ENCODE measurements at regions not wholly inside any gene's neighbourhood (a gene's known extent, or its start where the extent isn't known, plus 50 kb on each side); places are given as distances from the start of the nearest gene placed in this dataset.
A peak's percentile ranks its signal among the peaks of the same experiment; 100 is the strongest.

DNA sequence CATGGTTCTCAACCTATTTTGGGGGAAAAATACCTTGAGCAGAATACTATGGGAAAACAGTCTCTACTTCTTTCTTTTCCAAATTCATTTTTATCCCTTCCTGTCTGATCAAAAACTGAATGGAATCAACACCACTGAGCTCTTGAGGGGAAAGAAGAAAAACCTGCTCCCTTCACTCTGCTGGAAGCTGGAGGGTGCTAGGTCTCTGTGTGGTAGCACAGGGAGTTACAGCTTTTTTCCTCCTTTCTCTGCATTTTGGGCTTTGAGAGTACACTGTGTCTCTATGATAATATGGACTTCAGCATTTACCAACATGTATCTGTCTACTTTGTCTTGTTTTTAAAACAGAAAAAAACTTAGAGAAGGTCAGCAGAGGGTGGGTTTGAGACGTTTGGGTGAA, 417.2 kb upstream of the SYT1 start:
- Mint-ChIP-seq H3K27ac (no peak overlapping the region), H3K4me1 (no peaks in the 10 kb centered on the region), H3K36me3 (ENCODE audit: low read depth) (no peaks in the 10 kb centered on the region), H3K27me3 (no peaks in the 10 kb centered on the region), H3K9me3 (no peaks in the 10 kb centered on the region), H3K4me3 (no peak overlapping the region)
- intact Hi-C loops (cut with micrococcal nuclease), result no loop called here
- DNase-seq, result no peak

GRCh38 chr12:78448692-78449091, 415.9 kb upstream of the SYT1 start:
- no peak overlapping the region for H3K27ac Mint-ChIP-seq
- intact Hi-C loops (cut with micrococcal nuclease), result no loop called here
- H3K27me3 Mint-ChIP-seq, result no peaks in the 10 kb centered on the region
- DNase-seq, result no peak
- H3K4me3 Mint-ChIP-seq, result no peak overlapping the region
- H3K4me1 Mint-ChIP-seq, result no peaks in the 10 kb centered on the region
- H3K9me3 Mint-ChIP-seq, result no peaks in the 10 kb centered on the region
- no peaks in the 10 kb centered on the region for H3K36me3 Mint-ChIP-seq (ENCODE audit: low read depth)

- no peak overlapping the region for H3K27ac Mint-ChIP-seq
- H3K4me3 Mint-ChIP-seq, result no peak overlapping the region
- H3K4me1 Mint-ChIP-seq, result no peaks in the 10 kb centered on the region
- H3K27me3 Mint-ChIP-seq, result no peaks in the 10 kb centered on the region
- intact Hi-C loops (cut with micrococcal nuclease), result no loop called here
- no peak for DNase-seq
- H3K9me3 Mint-ChIP-seq, result no peaks in the 10 kb centered on the region
- no peaks in the 10 kb centered on the region for H3K36me3 Mint-ChIP-seq (ENCODE audit: low read depth)
These were observed 408.6 kb upstream of the SYT1 start for GRCh38 chr12:78455991-78456390.

DNA sequence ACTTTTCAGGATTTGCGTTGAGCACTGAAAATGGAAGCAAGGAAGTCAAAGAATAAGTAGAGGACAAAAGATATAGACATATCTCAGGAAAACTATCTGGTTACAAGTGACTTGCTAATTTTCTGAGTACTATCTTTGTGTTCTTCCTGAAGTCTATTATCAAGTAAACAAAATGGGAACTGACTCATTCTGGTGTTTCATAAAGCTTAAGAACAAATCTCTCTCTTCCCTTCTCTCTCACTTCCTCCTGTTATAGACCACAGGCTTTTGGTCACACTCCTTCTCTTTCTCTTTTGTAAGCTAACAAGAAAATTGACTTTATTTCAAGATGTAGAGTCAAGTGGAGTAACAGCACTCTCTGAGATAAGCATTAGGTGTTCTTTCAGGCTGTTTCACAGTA, 406.6 kb upstream of the SYT1 start:
- H3K4me3 Mint-ChIP-seq, result no peak overlapping the region
- H3K27me3 Mint-ChIP-seq, result no peaks in the 10 kb centered on the region
- no peak overlapping the region for H3K27ac Mint-ChIP-seq
- DNase-seq, result no peak
- intact Hi-C loops (cut with micrococcal nuclease), result no loop called here
- H3K9me3 Mint-ChIP-seq, result no peaks in the 10 kb centered on the region
- no peaks in the 10 kb centered on the region for H3K36me3 Mint-ChIP-seq (ENCODE audit: low read depth)
- H3K4me1 Mint-ChIP-seq, result no peaks in the 10 kb centered on the region

DNA sequence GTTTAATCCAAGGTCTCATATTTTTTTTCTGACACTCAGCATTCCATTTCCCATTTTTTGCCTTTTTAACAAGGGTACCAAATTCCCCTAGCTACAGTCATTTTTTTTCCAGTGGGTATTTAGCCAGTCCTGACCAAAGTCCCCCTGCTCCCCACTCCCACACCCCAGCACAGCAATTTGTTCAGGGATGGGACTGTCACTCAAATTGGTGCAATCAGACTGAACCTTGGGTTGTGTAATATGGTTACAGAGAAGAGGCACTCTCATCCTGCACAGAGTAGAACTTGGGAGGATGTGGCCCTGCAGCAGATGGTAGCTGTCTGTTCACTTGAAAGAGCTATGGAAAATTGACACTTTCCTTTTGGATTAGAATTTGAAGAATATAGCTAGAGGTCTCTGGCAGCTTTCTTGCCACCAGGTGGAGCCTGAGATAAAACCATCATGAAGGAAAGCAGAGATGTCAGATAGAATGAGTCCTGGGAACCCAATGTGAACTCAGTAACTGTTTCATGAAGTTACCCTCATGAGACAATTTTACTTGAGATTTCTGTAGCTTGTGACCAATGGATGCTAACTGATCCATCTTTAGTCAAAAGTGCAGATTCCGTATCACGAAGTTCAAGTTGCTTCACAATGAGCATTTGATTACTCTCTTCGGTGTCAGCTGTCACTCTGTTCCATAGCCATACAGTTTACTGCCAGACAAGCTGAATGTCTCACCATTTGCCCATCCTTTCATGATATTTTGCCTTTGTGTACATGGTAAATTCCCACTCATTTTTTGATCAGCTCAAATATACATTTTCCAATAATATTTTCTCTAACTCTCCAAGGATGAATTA, 394.0 kb upstream of the SYT1 start:
- no peaks in the 10 kb centered on the region for H3K4me1 Mint-ChIP-seq
- H3K36me3 Mint-ChIP-seq (ENCODE audit: low read depth), result no peaks in the 10 kb centered on the region
- no peaks in the 10 kb centered on the region for H3K9me3 Mint-ChIP-seq

GRCh38 chr12:78473136-78473535, 391.4 kb upstream of the SYT1 start:
- DNase-seq, result no peak
- Mint-ChIP-seq H3K4me1 (no peaks in the 10 kb centered on the region), H3K36me3 (ENCODE audit: low read depth) (no peaks in the 10 kb centered on the region), H3K27ac (no peak overlapping the region), H3K27me3 (no peaks in the 10 kb centered on the region), H3K9me3 (peaks cover 6% of the 10 kb centered on the region), H3K4me3 (no peak overlapping the region)
- intact Hi-C loops (cut with micrococcal nuclease), result no loop called here

More for the DNA sequence above, 394.0 kb upstream of the SYT1 start:
- no peak for DNase-seq
- Mint-ChIP-seq H3K4me3 (no peak overlapping the region), H3K27ac (no peak overlapping the region), H3K27me3 (no peaks in the 10 kb centered on the region)
- intact Hi-C loops (cut with micrococcal nuclease), result no loop called here

DNA sequence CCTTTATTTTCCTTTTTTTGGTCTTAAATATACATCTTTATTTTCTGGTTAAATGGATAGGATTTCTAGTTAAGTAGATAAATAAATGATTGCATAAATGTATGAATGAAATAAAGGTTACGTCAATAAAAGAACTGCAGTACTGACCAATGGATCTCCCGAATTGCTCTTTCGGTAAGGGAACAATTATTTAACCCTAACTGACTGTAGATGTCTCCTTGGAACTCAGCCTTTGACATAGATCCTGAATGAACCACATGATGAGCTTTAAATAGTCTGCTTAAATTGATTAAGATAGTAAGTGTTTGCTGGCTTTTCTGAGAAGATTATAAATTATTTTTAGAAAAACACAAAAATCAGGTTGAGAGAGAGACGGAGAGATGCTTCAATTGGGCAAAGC, 391.0 kb upstream of the SYT1 start:
- no peaks in the 10 kb centered on the region for H3K27me3 Mint-ChIP-seq
- no peak overlapping the region for H3K4me3 Mint-ChIP-seq
- H3K9me3 Mint-ChIP-seq, result peaks cover 6% of the 10 kb centered on the region
- no peak overlapping the region for H3K27ac Mint-ChIP-seq
- no peak for DNase-seq
- no peaks in the 10 kb centered on the region for H3K36me3 Mint-ChIP-seq (ENCODE audit: low read depth)
- no peaks in the 10 kb centered on the region for H3K4me1 Mint-ChIP-seq
- intact Hi-C loops (cut with micrococcal nuclease), result no loop called here

DNA sequence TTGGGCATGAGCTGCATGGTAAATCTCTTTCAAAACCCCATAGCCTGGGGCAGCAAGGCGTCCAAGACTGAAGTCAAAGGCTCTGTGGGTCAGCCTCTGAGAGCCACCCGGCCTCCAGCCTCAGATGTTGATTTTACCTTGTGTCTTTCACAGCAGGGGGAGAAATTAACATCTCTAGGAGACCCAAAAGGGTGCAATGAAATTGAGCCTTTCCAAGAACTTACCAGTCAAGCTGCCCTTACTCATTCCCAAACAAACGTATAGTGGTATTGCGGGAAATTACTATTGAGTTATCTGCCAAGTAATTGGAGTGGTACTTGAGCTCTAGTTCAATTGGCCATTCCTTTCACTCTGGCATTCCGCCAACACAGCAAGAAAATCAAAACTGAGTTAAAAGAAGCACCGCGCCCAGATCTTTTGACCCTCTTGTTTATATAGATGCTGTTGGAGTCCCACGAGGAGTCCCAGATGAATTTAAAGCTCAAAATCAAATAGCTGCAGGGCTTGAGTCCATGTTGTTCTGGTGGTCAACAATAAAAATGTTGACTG, 380.7 kb upstream of the SYT1 start:
- Mint-ChIP-seq H3K4me1 (no peaks in the 10 kb centered on the region), H3K27ac (no peak overlapping the region), H3K36me3 (ENCODE audit: low read depth) (no peaks in the 10 kb centered on the region), H3K27me3 (no peaks in the 10 kb centered on the region), H3K4me3 (no peak overlapping the region), H3K9me3 (peaks cover 3% of the 10 kb centered on the region)
- intact Hi-C loops (cut with micrococcal nuclease), result no loop called here
- DNase-seq, result no peak

DNA sequence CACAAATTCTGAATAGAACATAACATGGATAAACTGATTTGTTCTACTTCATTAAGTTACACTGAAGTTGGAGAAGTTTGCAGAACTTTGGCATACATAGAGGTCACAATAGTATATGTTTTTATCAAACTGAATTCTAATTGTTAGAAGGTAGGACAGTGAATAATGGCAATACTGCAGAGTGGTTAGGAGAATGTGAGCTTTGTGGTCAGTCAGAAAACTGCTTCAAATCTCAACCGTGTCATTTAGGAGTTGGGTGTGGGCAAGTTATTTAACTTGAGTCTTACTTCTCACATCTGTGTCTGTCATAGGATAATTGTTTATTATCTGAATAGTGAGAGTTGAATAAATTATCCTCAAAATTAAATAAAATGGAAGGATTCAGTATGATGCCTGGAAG, 374.6 kb upstream of the SYT1 start:
- Mint-ChIP-seq H3K4me3 (no peak overlapping the region), H3K9me3 (no peaks in the 10 kb centered on the region), H3K27ac (no peak overlapping the region), H3K4me1 (no peaks in the 10 kb centered on the region), H3K36me3 (ENCODE audit: low read depth) (no peaks in the 10 kb centered on the region), H3K27me3 (no peaks in the 10 kb centered on the region)
- intact Hi-C loops (cut with micrococcal nuclease), result no loop called here
- DNase-seq, result no peak

DNA sequence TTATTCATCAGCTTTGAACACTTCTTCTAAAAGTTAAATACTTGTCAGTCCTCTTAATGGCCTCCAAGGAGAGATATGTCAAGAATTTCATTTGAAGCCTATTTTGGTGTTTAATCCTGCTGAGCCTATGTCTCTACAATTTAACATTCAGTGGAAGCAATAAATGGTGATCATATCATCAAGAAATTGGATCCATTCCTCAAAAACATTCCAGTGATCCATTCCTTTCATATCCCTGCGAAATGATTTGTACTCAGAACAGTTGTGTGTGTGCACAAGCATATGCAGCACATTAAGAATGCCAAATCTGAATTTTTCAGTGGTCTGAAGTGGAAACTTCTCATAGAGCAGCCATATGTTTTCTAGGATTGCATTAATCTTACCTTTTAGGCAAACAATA, 373.7 kb upstream of the SYT1 start:
- intact Hi-C loops (cut with micrococcal nuclease), result no loop called here
- no peaks in the 10 kb centered on the region for H3K4me1 Mint-ChIP-seq
- no peaks in the 10 kb centered on the region for H3K9me3 Mint-ChIP-seq
- no peak overlapping the region for H3K27ac Mint-ChIP-seq
- H3K36me3 Mint-ChIP-seq (ENCODE audit: low read depth), result no peaks in the 10 kb centered on the region
- no peak overlapping the region for H3K4me3 Mint-ChIP-seq
- H3K27me3 Mint-ChIP-seq, result no peaks in the 10 kb centered on the region
- DNase-seq, result no peak

GRCh38 chr12:78494911-78495310, 369.7 kb upstream of the SYT1 start:
- peaks cover 5% of the 10 kb centered on the region for H3K9me3 Mint-ChIP-seq
- H3K4me1 Mint-ChIP-seq, result no peaks in the 10 kb centered on the region
- H3K4me3 Mint-ChIP-seq, result no peak overlapping the region
- H3K27me3 Mint-ChIP-seq, result no peaks in the 10 kb centered on the region
- no peaks in the 10 kb centered on the region for H3K36me3 Mint-ChIP-seq (ENCODE audit: low read depth)
- intact Hi-C loops (cut with micrococcal nuclease), result no loop called here
- DNase-seq, result peak; percentile 2
- no peak overlapping the region for H3K27ac Mint-ChIP-seq

- Mint-ChIP-seq H3K9me3 (peaks cover 5% of the 10 kb centered on the region), H3K36me3 (ENCODE audit: low read depth) (no peaks in the 10 kb centered on the region), H3K4me1 (no peaks in the 10 kb centered on the region), H3K4me3 (no peak overlapping the region), H3K27me3 (no peaks in the 10 kb centered on the region), H3K27ac (no peak overlapping the region)
- intact Hi-C loops (cut with micrococcal nuclease), result no loop called here
- no peak for DNase-seq
These were observed 362.7 kb upstream of the SYT1 start for GRCh38 chr12:78501825-78502224.

DNA sequence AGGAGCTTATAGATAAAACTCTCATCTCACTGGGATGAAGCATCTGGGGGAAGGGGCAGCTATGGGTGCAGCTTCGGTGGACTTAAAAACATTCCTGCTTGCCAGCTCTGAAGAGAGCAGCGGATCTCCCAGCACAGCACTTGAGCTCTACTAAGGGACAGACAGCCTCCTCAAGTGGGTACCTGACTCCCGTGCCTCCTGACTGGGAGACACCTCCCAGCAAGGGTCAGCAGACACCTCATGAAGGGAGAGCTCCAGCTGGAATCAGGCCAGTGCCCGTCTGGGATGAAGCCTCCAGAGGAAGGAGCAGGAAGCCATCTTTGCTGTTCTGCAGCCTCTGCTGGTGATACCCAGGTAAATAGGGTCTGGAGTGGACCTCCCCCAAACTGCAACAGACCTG, 345.2 kb upstream of the SYT1 start:
- H3K27ac Mint-ChIP-seq, result no peak overlapping the region
- H3K9me3 Mint-ChIP-seq, result peaks cover 12% of the 10 kb centered on the region
- intact Hi-C loops (cut with micrococcal nuclease), result no loop called here
- H3K4me1 Mint-ChIP-seq, result no peaks in the 10 kb centered on the region
- no peak for DNase-seq
- H3K4me3 Mint-ChIP-seq, result no peak overlapping the region
- no peaks in the 10 kb centered on the region for H3K27me3 Mint-ChIP-seq
- no peaks in the 10 kb centered on the region for H3K36me3 Mint-ChIP-seq (ENCODE audit: low read depth)

GRCh38 chr12:78530100-78530765, 334.3 kb upstream of the SYT1 start:
- intact Hi-C loops (cut with micrococcal nuclease), result no loop called here

More at GRCh38 chr12:78530100-78530765, 334.3 kb upstream of the SYT1 start:
- Mint-ChIP-seq H3K36me3 (ENCODE audit: low read depth) (no peaks in the 10 kb centered on the region), H3K9me3 (no peaks in the 10 kb centered on the region), H3K4me3 (no peak overlapping the region), H3K27ac (no peak overlapping the region), H3K4me1 (no peaks in the 10 kb centered on the region), H3K27me3 (no peaks in the 10 kb centered on the region)
- DNase-seq, result no peak

All from activated CD4-positive, alpha-beta T cell treated with anti-CD3 and anti-CD28 coated beads, Interleukin-2, amount 10 ng/mL, durations not matched to agents 24 days and 14 days (primary cell).